Left lung (tissue), 4 donors: ENCODE measurements at regions not wholly inside any gene's neighbourhood (a gene's known extent, or its start where the extent isn't known, plus 50 kb on each side); places are given as distances from the start of the nearest gene placed in this dataset.

ENCODE experiments used
- ATAC-seq: fragments of 200-7000 bp; cut with Tn5 transposase; one replicate; pipeline ENCODE4 v1.9.1; 2020; ENCODE audit warnings: moderate library complexity
- DNase-seq, 4 donors: peaks; one replicate each; pipeline ENCODE4 v3.0.0-alpha.2; 2013 to 2020
- H3K27ac ChIP-seq, 2 donors: fragments of 200-600 bp; sonication (generic) in 1 of 2; one replicate each; pipeline versions ENCODE4 v1.5.0 to v1.8.0; 2020 to 2021
- H3K27me3 ChIP-seq, 2 donors: fragments of 200-600 bp; sonication (generic) in 1 of 2; one replicate each; pipeline versions ENCODE4 v1.5.0 to v1.8.0; 2020 to 2021
- H3K36me3 ChIP-seq, 2 donors: fragments of 200-600 bp; sonication (generic) in 1 of 2; one replicate each; pipeline versions ENCODE4 v1.5.0 to v1.8.0; 2020 to 2021
- H3K4me1 ChIP-seq, 2 donors: fragments of 200-600 bp; one replicate each; pipeline ENCODE4 v1.8.0; 2021
- H3K4me3 ChIP-seq, 2 donors: fragments of 200-600 bp; sonication (generic) in 1 of 2; one replicate each; pipeline versions ENCODE4 v1.5.0 to v1.8.0; 2020 to 2021; ENCODE audit warnings: mild to moderate bottlenecking in 1 of 2
- H3K9me3 ChIP-seq, 2 donors: fragments of 200-600 bp; sonication (generic) in 1 of 2; one replicate each; pipeline versions ENCODE4 v1.5.0 to v1.8.0; 2020 to 2021
- intact Hi-C, 2 donors: fragments of 100-400 bp; cut with DNase I; formaldehyde crosslinking; loops; one replicate each; pipeline versions ENCODE4 v1.11.2 to v1.14.2; 2022
- TF ChIP-seq, protein P1 (sequence below), 2 donors: fragments of 200-600 bp; sonication (generic) in 1 of 2; IDR thresholded peaks; one replicate each; pipeline versions ENCODE4 v1.5.0 to v1.8.0; 2021; ENCODE audit warnings: antibody characterized with exemption in 2 of 2
- donor health status: DM: no; HTN: yes; CAD: no.
- donor health status: DM: no; HTN: no; CAD: no.

DNA sequence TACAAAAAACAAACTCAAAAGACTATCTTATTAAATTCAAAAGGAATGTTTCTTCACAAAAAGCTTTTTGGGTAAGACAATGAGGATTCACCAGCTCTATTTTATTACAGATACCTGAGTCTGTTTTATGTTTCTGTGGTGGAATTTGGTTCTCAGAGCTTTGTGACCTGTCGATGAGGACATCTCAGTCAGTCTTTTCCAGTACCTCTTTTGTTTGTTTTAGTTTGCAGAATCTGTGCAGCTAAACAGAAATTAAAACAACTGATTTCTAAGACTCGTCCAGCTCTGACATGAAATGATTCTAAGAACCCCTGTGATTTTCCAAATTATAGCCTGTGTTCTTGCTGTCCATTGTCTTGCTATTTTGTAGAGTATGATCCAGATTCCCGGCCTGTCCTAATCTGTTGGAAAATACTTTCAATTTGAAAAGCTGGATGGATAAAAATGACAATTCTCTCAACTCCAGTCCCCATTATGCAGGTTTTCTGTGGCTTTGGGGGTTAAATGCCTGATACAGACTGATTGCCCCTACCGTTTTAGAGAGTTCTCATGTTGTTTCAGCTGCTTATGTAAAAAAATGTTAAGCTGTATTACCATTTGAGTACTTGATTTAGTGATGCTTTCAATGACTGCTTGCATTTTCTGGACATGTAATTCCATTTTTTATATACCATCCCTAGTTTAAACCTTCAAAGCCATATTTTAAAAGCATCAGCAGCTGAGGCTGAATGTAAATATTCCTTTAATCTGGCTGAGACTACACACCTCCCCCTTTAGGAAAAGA lies 94.2 kb upstream of the TAB2 start:
- ATAC-seq, result no peak

DNA sequence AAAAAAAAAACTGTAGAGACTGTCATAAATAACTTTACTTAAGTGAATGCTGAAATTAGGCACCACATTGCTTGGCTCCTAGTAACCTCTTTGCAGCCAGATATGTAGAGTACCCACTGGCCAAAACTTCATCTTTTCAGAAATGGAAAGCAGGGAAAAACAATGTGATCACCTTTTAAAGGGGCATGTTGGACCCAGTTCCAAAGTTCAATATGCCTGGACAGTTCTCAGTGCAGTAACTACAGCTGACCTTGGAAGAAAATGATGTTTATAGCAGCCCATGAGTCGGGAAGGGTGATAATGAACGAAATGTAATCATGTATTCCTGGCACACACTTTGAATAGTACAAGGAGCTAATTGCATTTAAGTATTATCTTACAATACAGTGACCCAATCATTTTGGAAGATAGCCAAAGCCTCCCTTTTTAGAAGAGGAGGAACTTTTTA lies 93.6 kb upstream of the TAB2 start:
- no peaks in the 10 kb centered on the region for H3K36me3 ChIP-seq
- intact Hi-C loops, result no loop called here
- no peaks in the 10 kb centered on the region for H3K9me3 ChIP-seq
- H3K4me3 ChIP-seq, result no peak overlapping the region
- no peaks in the 10 kb centered on the region for H3K4me1 ChIP-seq
- ATAC-seq, result no peak
- no peak overlapping the region for H3K27ac ChIP-seq
- TF ChIP-seq, protein P1, sequence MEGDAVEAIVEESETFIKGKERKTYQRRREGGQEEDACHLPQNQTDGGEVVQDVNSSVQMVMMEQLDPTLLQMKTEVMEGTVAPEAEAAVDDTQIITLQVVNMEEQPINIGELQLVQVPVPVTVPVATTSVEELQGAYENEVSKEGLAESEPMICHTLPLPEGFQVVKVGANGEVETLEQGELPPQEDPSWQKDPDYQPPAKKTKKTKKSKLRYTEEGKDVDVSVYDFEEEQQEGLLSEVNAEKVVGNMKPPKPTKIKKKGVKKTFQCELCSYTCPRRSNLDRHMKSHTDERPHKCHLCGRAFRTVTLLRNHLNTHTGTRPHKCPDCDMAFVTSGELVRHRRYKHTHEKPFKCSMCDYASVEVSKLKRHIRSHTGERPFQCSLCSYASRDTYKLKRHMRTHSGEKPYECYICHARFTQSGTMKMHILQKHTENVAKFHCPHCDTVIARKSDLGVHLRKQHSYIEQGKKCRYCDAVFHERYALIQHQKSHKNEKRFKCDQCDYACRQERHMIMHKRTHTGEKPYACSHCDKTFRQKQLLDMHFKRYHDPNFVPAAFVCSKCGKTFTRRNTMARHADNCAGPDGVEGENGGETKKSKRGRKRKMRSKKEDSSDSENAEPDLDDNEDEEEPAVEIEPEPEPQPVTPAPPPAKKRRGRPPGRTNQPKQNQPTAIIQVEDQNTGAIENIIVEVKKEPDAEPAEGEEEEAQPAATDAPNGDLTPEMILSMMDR (IDR thresholded peaks at IDR 0.05), result no peak
- no peaks in the 10 kb centered on the region for H3K27me3 ChIP-seq
- DNase-seq, result no peak

More for the DNA sequence above, 94.2 kb upstream of the TAB2 start:
- intact Hi-C loops, result no loop called here
- TF ChIP-seq, protein P1 (IDR thresholded peaks at IDR 0.05), result no peak
- Histone ChIP-seq H3K27ac (no peak overlapping the region), H3K4me1 (no peaks in the 10 kb centered on the region), H3K27me3 (no peaks in the 10 kb centered on the region), H3K9me3 (no peaks in the 10 kb centered on the region), H3K36me3 (no peaks in the 10 kb centered on the region), H3K4me3 (no peak overlapping the region)
- DNase-seq, result no peak

DNA sequence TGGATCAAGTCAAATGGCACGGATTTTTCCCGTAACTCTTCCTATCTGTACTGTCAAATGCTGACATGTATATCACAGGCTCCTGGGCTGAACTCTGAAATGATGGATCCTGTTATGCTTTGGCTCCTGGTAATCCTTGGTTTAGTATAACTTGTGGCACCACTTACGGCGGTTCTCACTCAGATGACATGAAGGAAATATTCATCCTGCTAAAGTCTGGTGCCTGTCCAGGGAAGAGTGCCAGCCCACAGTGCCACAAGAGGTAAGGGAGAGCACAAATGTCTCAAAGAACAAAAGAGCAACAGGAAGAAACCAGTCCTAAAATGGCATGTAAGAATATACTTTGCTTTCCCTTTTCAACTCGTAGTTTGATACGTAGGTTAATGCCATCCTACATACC lies 93.1 kb upstream of the TAB2 start:
- H3K9me3 ChIP-seq, result no peaks in the 10 kb centered on the region
- no peak for ATAC-seq
- TF ChIP-seq, protein P1 (IDR thresholded peaks at IDR 0.05), result no peak
- no peak overlapping the region for H3K4me3 ChIP-seq
- no peak overlapping the region for H3K27ac ChIP-seq
- no peaks in the 10 kb centered on the region for H3K36me3 ChIP-seq
- H3K4me1 ChIP-seq, result no peaks in the 10 kb centered on the region
- DNase-seq, result no peak
- H3K27me3 ChIP-seq, result no peaks in the 10 kb centered on the region
- intact Hi-C loops, result no loop called here

DNA sequence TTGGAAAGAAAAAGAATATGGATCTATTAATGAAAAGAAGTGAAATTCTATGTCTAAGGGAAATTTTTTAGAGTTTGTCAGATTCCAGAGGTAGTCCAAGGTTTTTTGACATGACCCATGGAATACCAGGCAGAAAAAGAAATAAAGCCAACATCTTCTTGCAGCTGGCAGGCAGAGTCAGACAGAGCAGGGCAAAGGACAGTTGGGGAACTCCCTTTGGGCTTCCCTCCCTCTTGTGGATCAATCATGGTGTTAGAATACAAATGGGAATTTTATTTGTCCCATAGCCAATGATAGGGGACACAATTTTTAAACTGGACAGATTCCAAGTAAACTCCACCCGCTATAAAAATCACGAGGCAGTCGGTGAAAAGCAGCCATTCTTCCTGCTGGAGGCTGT lies 92.1 kb upstream of the TAB2 start:
- intact Hi-C loops, result no loop called here
- H3K4me1 ChIP-seq, result no peaks in the 10 kb centered on the region
- H3K27me3 ChIP-seq, result no peaks in the 10 kb centered on the region
- H3K36me3 ChIP-seq, result no peaks in the 10 kb centered on the region
- no peak overlapping the region for H3K27ac ChIP-seq
- H3K9me3 ChIP-seq, result no peaks in the 10 kb centered on the region
- no peak overlapping the region for H3K4me3 ChIP-seq
- DNase-seq, result no peak
- no peak for ATAC-seq
- TF ChIP-seq, protein P1 (IDR thresholded peaks at IDR 0.05), result no peak

DNA sequence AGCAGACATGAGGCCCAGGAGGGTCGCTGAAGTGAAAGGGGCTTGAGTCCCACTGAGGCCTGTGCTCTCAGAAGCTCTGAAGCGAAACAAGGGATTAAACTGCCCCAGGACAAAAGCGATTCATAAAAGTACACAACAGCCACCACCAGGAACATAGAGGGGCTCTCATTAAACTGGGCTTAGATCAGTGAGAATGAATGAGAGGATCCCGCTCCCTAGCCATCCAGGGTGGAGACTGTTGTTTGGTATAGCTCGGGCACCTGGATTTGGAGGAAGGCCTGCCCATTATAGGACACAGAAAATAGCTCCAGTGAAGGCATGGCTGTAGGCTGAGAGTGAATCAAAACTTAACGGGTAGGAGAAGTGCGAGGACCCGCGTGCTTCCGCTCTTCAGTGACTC lies 91.6 kb upstream of the TAB2 start:
- no peak for DNase-seq
- Histone ChIP-seq H3K4me1 (no peaks in the 10 kb centered on the region), H3K9me3 (no peaks in the 10 kb centered on the region), H3K27me3 (no peaks in the 10 kb centered on the region), H3K27ac (no peak overlapping the region), H3K36me3 (no peaks in the 10 kb centered on the region), H3K4me3 (no peak overlapping the region)
- intact Hi-C loops, result no loop called here
- TF ChIP-seq, protein P1 (IDR thresholded peaks at IDR 0.05), result no peak
- ATAC-seq, result no peak
